HG02798 (cell line): ENCODE measurements at regions not wholly inside any gene's neighbourhood (a gene's known extent, or its start where the extent isn't known, plus 50 kb on each side); places are given as distances from the start of the nearest gene placed in this dataset.
"Not testable (repeated sequence)": the region's sequence is repeated elsewhere in the genome, so short reads cannot be mapped to it uniquely, and the experiment has no call there.

Experiments
- ATAC-seq: cut with Tn5 transposase; IDR thresholded peaks from one replicate; pipeline ENCODE4 v1.9.1; 2021; ENCODE audit warnings: mild to moderate bottlenecking; ENCODE audit not compliant: unreplicated experiment, poor library complexity

DNA sequence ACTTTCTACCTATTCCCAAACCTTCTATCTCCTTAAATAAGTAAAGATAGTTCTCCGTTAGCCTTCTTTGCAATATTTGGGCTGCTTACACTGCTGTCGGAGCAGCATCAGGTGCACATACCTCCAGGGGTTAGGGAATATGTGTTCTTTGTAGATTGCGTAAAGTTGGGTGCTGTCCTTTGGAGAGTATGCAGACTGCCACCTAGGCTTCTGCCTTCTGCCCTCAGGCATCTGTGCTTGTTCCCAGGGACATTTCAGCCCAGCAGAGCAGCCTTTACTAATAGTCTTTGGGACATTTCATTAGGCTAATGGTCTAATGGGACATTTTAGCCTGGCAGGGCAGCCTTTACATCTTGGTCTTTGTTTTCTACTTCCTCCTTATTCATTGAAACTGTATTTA lies 260.6 kb downstream of the TPBG start:
- no peak for ATAC-seq

DNA sequence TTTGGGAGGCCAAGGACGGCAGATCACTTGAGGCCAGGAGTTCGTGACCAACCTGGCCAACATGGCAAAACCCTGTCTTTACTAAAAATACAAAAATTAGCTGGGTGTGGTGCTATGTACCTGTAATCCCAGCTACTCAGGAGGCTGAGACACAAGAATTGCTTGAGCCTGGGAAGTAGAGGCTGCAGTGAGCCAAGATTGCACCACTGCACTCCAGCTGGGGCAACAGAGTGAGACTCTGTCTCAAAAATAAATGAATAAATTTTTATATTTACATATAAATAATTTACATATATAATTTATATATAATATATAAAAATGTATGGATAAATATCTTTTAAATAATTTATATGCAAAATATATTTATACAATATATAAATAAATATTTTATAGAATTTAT lies 263.3 kb downstream of the TPBG start:
- not testable (repeated sequence) for ATAC-seq

DNA sequence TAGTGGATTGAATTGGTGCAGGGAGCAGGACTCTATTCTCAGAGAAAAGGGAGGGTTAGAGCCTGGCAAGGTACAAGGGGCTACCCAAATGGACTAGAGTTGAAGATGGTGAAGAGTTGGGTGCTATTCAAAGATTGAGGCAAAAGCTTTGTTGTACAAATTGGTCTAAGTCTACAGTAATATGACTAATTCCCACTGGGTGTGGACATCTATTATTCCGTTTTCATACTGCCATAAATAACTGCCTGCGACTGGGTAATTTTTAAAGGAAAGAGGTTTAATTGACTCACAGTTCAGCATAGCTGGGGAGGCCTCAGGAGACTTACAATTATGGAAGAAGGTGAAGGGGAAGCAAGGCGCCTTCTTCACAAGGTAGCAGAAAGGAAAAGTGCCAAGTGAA lies 266.3 kb downstream of the TPBG start:
- no peak for ATAC-seq

DNA sequence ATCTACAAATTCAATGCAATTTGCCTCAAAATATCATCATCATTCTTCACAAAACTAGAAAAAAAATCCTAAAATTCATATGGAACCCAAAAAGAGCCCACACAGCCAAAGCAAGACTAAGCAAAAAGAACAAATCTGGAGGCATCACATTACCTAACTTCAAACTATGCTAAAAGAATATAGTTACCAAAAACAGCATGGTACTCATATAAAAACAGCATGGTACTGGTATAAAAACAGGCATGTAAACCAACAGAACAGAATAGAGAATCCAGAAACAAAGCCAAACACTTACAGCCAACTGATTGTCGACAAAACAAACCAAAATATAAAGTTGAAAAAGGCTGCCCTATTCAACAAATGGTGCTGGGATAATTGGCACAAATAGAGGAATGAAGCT lies 278.1 kb downstream of the TPBG start:
- no peak for ATAC-seq

DNA sequence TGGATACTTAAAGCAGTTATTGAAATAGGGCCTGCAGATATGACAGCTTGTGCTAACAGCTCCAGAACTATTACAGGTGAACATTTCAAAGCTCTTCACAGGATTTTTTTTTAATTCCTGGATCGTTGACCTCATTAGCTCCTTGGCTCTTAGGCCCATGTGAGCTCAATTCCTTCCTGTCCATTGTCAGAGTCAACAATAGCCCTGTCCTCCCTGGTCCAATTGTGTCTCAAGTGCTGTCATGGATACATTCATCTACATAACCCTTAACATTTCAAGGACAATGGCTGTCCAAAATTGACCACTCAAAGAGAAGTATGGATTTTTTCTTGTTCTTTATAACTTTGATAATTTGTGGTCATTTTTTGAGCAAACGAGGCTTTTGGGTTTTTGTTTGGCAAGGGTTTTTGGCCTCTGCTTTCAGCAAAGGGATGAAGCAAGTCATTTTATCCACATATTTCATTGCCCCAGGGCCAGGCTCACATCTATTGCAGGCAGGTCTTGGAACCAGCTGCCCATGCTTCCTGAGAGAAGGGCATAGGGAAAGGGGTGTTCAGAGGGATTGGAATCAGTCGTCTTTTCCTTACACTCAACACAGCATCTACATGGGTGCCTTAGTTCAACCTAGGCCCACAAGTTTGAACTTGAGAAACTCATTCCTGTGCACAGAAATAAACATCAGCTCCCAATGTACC lies 282.1 kb downstream of the TPBG start:
- no peak for ATAC-seq

DNA sequence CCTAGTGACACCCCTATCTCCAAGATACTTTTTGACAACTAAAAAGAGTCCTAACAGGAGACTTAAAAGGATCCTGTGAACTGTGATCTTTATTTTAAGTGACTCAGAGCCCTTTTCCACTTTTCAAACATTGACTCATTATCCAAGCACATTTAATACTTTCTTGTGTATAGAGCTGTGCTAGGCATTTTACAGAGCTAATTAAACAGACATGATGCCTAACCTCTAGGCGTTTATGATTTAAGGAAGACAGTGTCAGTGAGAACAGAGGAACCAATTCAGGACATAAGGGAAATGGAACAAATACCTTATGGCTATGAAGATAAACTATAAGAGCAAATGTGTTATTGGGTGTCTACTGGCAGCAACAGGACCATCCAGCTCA lies 282.6 kb downstream of the TPBG start:
- no peak for ATAC-seq

DNA sequence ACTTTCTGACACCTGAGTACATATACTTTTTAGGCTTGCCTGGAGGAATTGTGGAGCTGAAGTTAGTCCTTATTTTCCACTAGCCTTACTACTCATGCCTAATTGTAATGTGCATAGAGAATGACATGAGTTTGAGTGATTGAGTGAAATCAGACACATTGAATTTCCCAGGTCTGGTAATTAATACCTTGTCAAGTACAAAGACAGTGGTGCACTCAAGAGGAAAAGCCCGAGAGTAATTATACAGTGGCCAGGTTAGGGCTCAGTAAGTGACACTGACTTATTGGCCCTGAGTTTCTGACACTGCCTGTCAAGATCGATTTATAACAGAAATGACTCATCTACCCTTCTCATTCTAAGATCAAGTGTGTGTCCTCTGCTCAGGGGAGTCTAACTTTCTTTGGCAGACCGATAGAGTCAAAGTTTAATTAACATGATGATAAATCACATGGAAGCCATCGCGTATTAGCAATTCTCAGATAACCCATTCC lies 288.3 kb downstream of the TPBG start:
- no peak for ATAC-seq

DNA sequence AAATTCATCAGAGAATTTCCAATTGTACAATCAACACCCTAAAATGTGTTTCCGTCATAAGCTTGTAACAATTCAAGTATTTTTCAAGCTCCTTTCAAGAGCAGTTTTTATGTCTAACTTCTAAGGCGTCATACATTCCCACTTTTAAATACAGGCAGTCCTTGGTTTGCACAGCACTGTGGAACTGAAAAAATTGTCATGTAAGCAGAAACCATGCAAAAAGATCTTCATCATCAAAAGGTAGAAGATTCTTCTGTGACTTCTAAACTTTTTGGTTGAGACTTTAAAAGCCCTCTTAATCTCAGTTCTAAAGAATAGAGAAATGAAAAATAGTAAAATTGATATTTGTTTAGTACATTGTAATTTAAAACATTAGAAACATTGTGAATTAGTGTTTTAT lies 315.6 kb downstream of the TPBG start:
- ATAC-seq, result no peak

DNA sequence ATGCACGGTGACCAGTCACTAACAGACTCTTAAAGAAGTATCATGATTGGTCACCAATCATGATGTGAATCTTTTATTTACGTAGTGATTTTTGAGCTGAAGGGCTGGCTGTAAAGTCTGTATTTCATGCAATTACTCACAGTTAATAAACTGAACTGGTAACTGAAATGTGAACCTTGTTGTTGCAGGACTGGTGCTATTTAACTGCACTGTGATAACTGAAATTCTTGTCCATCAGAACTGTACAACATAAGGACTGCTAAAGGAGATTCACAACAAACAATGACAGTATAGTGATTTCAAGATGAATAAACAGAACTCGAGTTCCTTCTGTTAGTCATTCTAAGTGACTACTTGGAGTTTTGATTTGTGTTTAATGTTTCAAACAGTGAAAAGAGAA lies 316.6 kb downstream of the TPBG start:
- ATAC-seq, result no peak

DNA sequence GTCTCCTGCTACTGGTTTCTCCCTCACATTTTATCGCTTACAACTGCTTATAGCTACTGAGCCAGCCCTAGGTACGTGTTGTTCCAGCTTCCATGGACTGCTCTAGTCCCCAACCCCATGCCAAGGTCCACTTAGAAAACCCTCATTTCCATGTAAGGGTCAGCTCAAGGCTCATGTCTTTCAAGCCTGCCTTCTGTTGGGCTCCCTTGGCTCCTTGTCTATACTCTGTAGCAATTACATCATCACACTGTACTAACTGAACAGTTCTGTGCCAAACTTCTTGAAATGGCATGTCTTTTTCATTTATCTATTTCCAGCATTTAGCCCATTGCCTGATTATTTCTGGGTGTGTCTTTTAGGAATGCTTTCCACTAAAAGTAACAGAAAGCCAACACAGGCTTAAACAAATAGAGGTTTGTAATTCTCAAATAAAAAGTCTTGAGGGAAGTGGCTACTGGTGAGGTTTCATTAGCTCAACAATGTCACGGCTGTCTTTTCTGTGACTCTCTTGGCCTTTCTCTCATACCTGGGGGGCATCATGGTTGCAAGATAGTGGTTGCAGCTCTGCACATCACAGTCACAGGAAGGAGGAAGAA lies 317.6 kb downstream of the TPBG start:
- ATAC-seq, result no peak

DNA sequence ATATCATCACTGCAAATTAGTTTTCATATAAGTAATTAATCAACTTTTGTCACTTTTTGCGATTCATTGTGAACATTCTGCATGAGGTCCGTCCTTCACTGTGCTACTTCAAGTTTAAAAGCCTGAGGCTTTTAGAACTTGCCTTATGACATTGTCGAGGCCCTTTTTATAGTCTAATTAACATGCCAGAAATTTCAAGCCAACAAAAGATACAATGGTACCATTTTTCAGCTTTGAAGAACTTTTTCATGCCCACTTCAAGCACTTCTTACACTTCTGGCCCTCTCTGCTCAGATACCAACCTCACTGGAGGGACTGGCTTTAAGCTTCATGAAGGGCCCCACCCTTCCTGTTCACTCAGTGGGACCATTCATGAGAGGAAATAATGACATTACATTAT lies 323.1 kb downstream of the TPBG start:
- ATAC-seq, result no peak

DNA sequence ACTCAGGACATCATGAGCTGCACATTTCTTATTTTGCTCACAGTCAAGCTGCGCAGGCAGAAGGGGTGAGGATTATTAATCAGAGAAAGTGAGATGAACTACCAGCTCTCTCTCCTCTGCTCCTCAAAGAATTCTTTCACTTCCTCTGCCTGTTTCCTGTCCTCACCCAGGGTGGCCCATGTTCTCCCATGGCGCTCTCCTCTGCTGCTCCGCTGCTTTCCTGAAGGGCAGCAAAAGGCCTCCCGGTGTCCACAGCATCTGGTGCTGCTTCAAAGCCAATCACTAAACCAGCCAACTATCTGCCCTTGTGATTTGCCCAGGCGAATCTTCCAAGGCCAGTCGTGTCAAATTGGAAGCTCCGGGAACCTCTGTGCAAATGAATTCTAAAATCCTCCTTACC lies 324.2 kb downstream of the TPBG start:
- ATAC-seq, result no peak

DNA sequence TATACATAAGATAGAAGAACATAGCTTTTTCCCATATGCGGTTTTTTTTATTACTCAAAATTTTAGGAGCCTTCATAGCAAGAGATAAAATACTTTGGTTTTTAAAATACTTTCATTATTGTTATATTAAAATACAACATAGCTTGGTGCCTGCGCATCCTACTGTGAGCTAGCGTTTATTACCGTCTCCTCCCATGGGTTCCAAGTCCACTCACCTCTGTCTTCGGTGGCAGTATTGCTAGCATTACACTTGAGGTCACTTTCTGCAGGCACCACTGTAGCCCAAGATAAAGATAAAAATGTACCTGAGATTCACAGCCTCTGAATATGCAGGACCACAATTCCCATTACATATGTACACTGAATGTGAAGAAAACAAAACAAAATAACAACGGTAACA lies 326.7 kb downstream of the TPBG start:
- no peak for ATAC-seq

DNA sequence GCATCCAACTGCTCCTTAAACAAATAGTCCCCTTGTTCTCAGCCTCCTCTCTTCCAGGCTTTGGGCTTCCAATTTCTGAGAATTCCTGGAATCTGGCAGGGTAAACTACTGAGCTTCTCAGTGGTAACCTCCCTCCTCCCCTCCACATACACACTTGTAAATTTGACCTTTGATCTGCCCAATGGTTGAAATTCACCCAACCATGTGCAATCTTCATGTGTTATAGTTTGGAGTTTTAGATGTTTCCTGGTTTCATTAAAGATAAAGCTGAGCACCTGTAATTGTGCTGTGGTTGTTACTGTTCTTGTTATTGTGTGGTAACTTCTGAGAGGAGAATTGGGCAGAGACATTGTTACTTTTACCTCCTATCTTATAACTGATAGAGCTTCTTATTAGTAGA lies 328.4 kb downstream of the TPBG start:
- ATAC-seq, result no peak

DNA sequence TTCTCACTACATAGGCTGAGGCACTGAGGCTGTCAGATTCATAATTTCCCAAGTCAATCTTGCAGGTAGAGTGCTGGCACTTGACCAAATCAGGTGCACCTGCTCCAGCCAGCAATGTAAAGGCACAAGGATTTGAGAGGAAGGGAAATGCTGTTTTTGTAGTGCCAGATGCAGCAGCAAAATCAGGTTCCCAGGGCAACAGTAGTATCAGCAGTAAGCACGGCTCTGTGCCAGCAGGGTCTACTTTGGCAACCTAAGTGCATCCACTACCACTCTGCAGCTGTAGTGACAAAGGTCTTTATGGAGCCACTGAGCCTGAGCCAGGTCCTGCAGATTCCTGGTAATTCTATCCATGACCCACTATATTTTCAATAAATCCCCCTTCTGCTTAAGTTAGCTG lies 329.5 kb downstream of the TPBG start:
- ATAC-seq, result no peak

DNA sequence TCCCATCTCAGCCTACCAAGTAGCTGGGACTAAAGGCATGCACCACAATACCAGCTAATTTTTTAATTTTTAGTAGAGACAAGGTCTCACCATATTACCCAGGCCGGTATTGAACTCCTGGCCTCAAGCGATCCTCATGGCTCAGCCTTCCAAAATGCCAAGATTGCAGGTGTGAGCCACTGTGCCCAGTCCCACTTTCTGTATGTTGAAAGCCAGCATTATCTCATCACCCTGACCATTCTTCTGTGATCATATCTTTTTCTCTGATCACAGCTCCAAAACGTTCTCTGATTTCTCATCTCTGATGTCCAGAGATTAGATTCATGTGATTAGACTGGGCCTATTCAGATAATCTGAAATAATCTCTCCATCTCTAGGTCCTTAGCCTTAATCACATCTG lies 337.7 kb downstream of the TPBG start:
- no peak for ATAC-seq

DNA sequence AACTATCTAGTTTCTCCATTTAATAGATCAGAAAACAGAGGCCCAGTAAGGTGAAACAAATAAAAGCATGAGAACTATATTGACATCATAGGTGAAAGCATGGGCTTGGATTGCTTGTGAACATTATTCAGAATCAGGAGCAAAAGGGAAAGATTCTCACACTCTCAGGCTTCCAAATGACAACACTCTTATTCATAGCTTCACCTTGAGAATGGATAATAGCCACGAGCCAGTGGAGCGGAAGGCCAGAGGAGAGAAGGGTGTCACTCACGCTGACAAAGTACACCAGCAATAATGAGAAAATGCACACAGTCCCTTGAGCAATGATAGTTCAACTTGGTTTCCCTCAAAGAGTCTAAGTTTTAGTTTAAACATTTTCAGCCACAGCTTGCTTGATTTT lies 339.0 kb downstream of the TPBG start:
- ATAC-seq, result no peak

DNA sequence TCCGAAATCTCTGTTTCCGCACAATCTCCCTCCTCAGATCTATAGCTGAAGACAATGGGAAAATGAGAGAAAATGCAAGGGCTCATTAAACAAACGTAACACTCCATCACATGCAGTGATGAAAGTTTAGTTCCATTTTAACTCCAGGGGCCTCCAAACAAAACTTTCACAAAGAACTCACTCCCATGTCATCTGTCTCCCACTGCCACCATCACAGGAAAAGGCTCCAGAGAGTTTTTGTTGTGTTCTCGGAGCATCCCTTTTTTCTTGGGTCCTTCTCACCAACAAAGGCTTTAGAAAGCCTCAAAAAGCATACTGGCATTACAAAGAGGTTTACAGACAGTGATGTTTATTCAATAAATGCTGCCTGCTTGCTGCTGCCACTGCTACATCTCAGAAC lies 339.6 kb downstream of the TPBG start:
- no peak for ATAC-seq

DNA sequence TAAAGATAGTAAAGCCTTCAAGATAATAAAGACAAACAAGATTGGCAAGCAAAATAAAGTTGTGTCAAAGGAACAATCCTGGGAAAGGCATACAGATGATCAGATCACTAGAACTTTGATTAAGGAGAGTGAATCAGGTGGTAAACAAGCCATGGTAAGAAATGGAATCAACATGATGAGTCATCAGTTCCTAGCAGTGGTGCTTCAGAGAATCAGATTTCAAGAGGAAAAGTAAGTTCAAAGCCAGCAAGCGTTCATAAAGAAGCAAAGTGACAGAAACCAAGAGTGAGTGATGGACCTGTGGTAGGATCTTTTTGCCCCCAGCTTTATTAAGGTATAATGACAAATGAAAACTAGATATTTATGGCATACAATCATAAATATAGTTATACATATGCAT lies 340.4 kb downstream of the TPBG start:
- ATAC-seq, result no peak

DNA sequence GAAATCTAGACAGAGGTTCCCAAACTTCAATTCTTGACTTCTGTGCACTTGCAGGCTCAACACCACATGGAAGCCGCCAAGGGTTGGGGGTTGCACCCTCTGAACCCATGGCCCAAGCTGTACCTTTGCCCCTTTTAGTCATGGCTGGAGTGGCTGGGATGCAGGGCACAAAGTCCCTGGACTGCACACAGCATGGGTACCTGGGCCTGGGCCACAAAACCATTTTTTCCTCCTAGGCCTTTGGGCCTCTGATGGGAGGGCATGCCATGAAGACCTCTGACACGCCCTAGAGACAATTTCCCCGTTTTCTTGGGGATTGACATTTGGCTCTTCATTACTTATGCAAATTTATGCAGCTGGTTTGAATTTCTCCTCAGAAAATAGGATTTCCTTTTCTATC lies 342.0 kb downstream of the TPBG start:
- ATAC-seq, result no peak

DNA sequence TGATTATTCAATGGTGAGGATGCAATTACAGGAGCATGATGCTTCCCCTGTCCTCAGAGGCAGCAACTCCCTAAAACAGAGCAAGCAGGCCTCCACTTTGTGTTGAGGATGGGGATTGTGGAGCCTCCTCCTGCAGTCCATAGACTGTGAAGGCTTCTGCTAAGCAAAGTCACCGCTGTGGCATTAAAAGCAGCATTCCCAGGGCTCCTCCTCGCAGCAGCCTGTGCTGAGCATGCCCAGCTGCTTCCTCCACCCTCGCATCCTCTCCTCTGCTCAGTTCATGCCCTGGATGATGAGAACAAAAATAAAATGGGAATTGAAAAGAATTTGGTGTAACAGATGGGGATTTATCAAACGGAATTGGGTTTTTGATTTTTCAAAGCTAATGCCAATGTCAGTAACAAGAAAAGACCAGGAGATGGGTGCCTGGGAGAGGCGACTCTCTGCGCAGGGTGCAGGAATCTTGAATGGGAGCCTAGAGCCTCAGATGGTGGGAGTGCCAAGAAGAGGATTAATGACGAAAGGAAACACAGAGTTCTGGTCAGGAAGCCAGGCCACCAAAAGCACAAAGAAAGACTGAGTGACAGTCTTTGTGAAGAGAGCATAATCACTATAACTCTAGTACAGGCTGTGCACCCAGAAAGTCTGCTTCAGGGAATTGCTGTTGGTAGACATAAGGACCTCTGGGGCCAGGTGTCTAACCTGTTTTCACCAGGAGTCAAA lies 347.6 kb downstream of the TPBG start:
- ATAC-seq, result no peak

DNA sequence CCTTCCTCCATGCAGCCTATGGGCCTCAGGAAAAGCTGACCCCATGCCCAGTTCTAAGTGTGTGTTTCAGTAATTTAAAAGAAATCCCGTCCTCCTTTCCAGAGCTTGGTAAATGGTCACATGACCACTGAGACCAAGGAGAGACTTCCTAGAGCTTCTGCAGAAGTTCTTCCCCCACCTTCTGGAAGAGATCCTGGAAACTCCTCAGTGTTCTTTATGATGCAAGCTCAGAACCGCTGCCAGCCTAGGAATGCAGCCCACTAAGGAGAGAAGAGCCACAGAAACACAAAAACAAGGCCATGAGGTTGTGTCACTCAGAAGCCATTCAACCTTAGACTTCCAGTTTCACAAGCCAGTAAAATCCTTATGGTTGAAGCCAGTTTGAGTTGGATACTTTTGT lies 348.4 kb downstream of the TPBG start:
- no peak for ATAC-seq
